Left ventricle myocardium superior (tissue), 1 donor: ENCODE measurements at regions not wholly inside any gene's neighbourhood (a gene's known extent, or its start where the extent isn't known, plus 50 kb on each side); places are given as distances from the start of the nearest gene placed in this dataset.

Experiments
- ATAC-seq: fragments of 200-7000 bp; cut with Tn5 transposase; one replicate; pipeline ENCODE4 v1.9.1; 2020; ENCODE audit warnings: mild to moderate bottlenecking, moderate library complexity
- DNase-seq: peaks from one replicate; pipeline ENCODE4 v3.0.0-alpha.2; 2020
- intact Hi-C: fragments of 100-400 bp; cut with micrococcal nuclease; formaldehyde crosslinking; loops from one replicate; pipeline ENCODE4 v1.11.0; 2022
- donor health status: DM: no; HTN: yes; CAD: no; lungs with severe emphysema.

- no peak for DNase-seq
- ATAC-seq = no peak
- intact Hi-C loops = no loop called here
These were observed 922.1 kb downstream of the TFAP2A start for GRCh38 chr6:9492790-9493189.

- ATAC-seq = no peak
- intact Hi-C loops = no loop called here
- DNase-seq = no peak
These were observed 927.7 kb downstream of the TFAP2A start for GRCh38 chr6:9487128-9487527.

GRCh38 chr6:9485992-9486391 lies 928.9 kb downstream of the TFAP2A start:
- ATAC-seq = no peak
- no peak for DNase-seq
- intact Hi-C loops = no loop called here

- DNase-seq (no peak), ATAC-seq (no peak)
- intact Hi-C loops = no loop called here
These were observed 930.2 kb downstream of the TFAP2A start for GRCh38 chr6:9484686-9485085.

GRCh38 chr6:9484091-9484490 lies 930.8 kb downstream of the TFAP2A start:
- DNase-seq (no peak), ATAC-seq (no peak)
- intact Hi-C loops = no loop called here

- intact Hi-C loops = no loop called here
- no peak for ATAC-seq
- DNase-seq = no peak
These were observed 932.7 kb downstream of the TFAP2A start for GRCh38 chr6:9482030-9482738.

GRCh38 chr6:9481292-9482029 lies 933.4 kb downstream of the TFAP2A start:
- ATAC-seq (no peak), DNase-seq (no peak)
- intact Hi-C loops = no loop called here

- ATAC-seq = no peak
- no peak for DNase-seq
- intact Hi-C loops = no loop called here
These were observed 946.6 kb downstream of the TFAP2A start for GRCh38 chr6:9468277-9468676.

- no peak for DNase-seq
- intact Hi-C loops = no loop called here
- no peak for ATAC-seq
These were observed 947.1 kb downstream of the TFAP2A start for GRCh38 chr6:9467741-9468140.

- ATAC-seq (no peak), DNase-seq (no peak)
- intact Hi-C loops = no loop called here
These were observed 950.3 kb downstream of the TFAP2A start for GRCh38 chr6:9464583-9464982.

- intact Hi-C loops = no loop called here
- ATAC-seq (no peak), DNase-seq (no peak)
These were observed 951.6 kb downstream of the TFAP2A start for GRCh38 chr6:9463311-9463710.

GRCh38 chr6:9461188-9461587 lies 953.7 kb downstream of the TFAP2A start:
- no peak for ATAC-seq
- intact Hi-C loops = no loop called here

GRCh38 chr6:9458424-9458823 lies 956.5 kb downstream of the TFAP2A start:
- DNase-seq = no peak
- intact Hi-C loops = no loop called here
- ATAC-seq = no peak

More at GRCh38 chr6:9461188-9461587, 953.7 kb downstream of the TFAP2A start:
- no peak for DNase-seq

GRCh38 chr6:9455864-9456658 lies 958.8 kb downstream of the TFAP2A start:
- DNase-seq (no peak), ATAC-seq (no peak)
- intact Hi-C loops = no loop called here

GRCh38 chr6:9439621-9440330 lies 975.1 kb downstream of the TFAP2A start:
- intact Hi-C loops = no loop called here
- DNase-seq = no peak
- no peak for ATAC-seq

- ATAC-seq = no peak
- no peak for DNase-seq
- intact Hi-C loops = no loop called here
These were observed 977.0 kb downstream of the TFAP2A start for GRCh38 chr6:9437836-9438235.

GRCh38 chr6:9435281-9435680 lies 979.6 kb downstream of the TFAP2A start:
- peak; percentile 41 for ATAC-seq
- intact Hi-C loops = no loop called here
- DNase-seq = no peak

- DNase-seq (no peak), ATAC-seq (no peak)
- intact Hi-C loops = no loop called here
These were observed 982.9 kb downstream of the TFAP2A start for GRCh38 chr6:9431945-9432344.

GRCh38 chr6:9428421-9429172 lies 986.3 kb downstream of the TFAP2A start:
- ATAC-seq = no peak
- no peak for DNase-seq
- intact Hi-C loops = no loop called here
